Naive B cell (primary cell): ENCODE measurements at regions not wholly inside any gene's neighbourhood (a gene's known extent, or its start where the extent isn't known, plus 50 kb on each side); places are given as distances from the start of the nearest gene placed in this dataset.

Experiments used
- ATAC-seq, 2 donors: fragments of 150-1000 bp; cut with Tn5 transposase; 2 replicates each; pipeline ENCODE4 v1.10.0; 2021; ENCODE audit warnings: low read depth in 2 of 2, mild to moderate bottlenecking in 2 of 2, moderate library complexity in 2 of 2
- DNase-seq: peaks from one replicate; pipeline ENCODE4 v3.0.0; 2022
- H3K27ac Mint-ChIP-seq, 6 donors: one replicate each; pipeline ENCODE4 v1.8.0; 2020 to 2022; ENCODE audit warnings: mild to moderate bottlenecking in 6 of 6, mixed read lengths in 6 of 6, moderate library complexity in 5 of 6, inconsistent platforms in 2 of 6
- H3K27me3 Mint-ChIP-seq, 3 donors: one replicate each; pipeline ENCODE4 v1.8.0; 2021 to 2022; ENCODE audit warnings: mixed read lengths in 3 of 3, mild to moderate bottlenecking in 1 of 3
- H3K36me3 Mint-ChIP-seq, 2 donors: one replicate each; pipeline ENCODE4 v1.8.0; 2020 to 2022; ENCODE audit warnings: mixed read lengths in 2 of 2, inconsistent platforms in 1 of 2, mild to moderate bottlenecking in 1 of 2
- H3K4me1 Mint-ChIP-seq, 3 donors: one replicate each; pipeline ENCODE4 v1.8.0; 2020 to 2022; ENCODE audit warnings: mixed read lengths in 3 of 3, inconsistent platforms in 1 of 3, mild to moderate bottlenecking in 1 of 3, moderate library complexity in 1 of 3
- H3K4me3 Mint-ChIP-seq, 8 donors: one replicate each; pipeline ENCODE4 v1.8.0; 2020 to 2022; ENCODE audit warnings: mild to moderate bottlenecking in 8 of 8, mixed read lengths in 8 of 8, moderate library complexity in 8 of 8, inconsistent platforms in 2 of 8
- H3K9me3 Mint-ChIP-seq, 7 donors: one replicate each; pipeline ENCODE4 v1.8.0; 2020 to 2022; ENCODE audit warnings: mixed read lengths in 7 of 7, mild to moderate bottlenecking in 5 of 7, inconsistent platforms in 2 of 7, moderate library complexity in 1 of 7

- peaks cover 0 to 8% (median 5%) of the 10 kb centered on the region in 3 donors for H3K27me3 Mint-ChIP-seq
- H3K4me3 Mint-ChIP-seq = no peak overlapping the region
- peaks cover 0 to 9% of the 10 kb centered on the region in 2 donors for H3K36me3 Mint-ChIP-seq
- H3K9me3 Mint-ChIP-seq = peaks cover 0 to 14% (median 5%) of the 10 kb centered on the region in 7 donors
- H3K27ac Mint-ChIP-seq = no peak overlapping the region
- no peaks in the 10 kb centered on the region for H3K4me1 Mint-ChIP-seq
- DNase-seq (no peak), ATAC-seq (no peak)
Measured at GRCh38 chr6:148080315-148080714, 262.3 kb upstream of the SASH1 start.

- no peak for ATAC-seq
- Mint-ChIP-seq H3K36me3 (peaks cover 0 to 2% of the 10 kb centered on the region in 2 donors), H3K9me3 (peaks cover 0 to 7% (median 3%) of the 10 kb centered on the region in 7 donors), H3K27ac (no peak overlapping the region), H3K4me3 (no peak overlapping the region), H3K4me1 (no peaks in the 10 kb centered on the region), H3K27me3 (peaks cover 0 to 2% (median 1%) of the 10 kb centered on the region in 3 donors)
- DNase-seq = no peak
Measured at GRCh38 chr6:148081076-148081475, 261.6 kb upstream of the SASH1 start.

GRCh38 chr6:148082044-148082443 lies 260.6 kb upstream of the SASH1 start:
- H3K4me3 Mint-ChIP-seq = no peak overlapping the region
- no peaks in the 10 kb centered on the region for H3K4me1 Mint-ChIP-seq
- peaks cover 0 to 6% (median 0%) of the 10 kb centered on the region in 7 donors for H3K9me3 Mint-ChIP-seq
- no peak overlapping the region for H3K27ac Mint-ChIP-seq
- ATAC-seq (no peak), DNase-seq (no peak)
- H3K27me3 Mint-ChIP-seq = peaks cover 0 to 5% (median 0%) of the 10 kb centered on the region in 3 donors
- H3K36me3 Mint-ChIP-seq = no peaks in the 10 kb centered on the region

GRCh38 chr6:148082696-148083095 lies 259.9 kb upstream of the SASH1 start:
- peaks cover 0 to 6% (median 0%) of the 10 kb centered on the region in 7 donors for H3K9me3 Mint-ChIP-seq
- H3K27ac Mint-ChIP-seq = no peak overlapping the region
- ATAC-seq = no peak
- no peak overlapping the region for H3K4me3 Mint-ChIP-seq
- peaks cover 0 to 5% (median 0%) of the 10 kb centered on the region in 3 donors for H3K27me3 Mint-ChIP-seq
- no peaks in the 10 kb centered on the region for H3K4me1 Mint-ChIP-seq
- no peak for DNase-seq
- no peaks in the 10 kb centered on the region for H3K36me3 Mint-ChIP-seq

GRCh38 chr6:148085631-148086331 lies 256.9 kb upstream of the SASH1 start:
- Mint-ChIP-seq H3K4me1 (no peaks in the 10 kb centered on the region), H3K27me3 (peaks cover 0 to 5% (median 0%) of the 10 kb centered on the region in 3 donors), H3K27ac (no peak overlapping the region), H3K9me3 (peaks cover 3 to 10% (median 5%) of the 10 kb centered on the region in 7 donors), H3K4me3 (no peak overlapping the region), H3K36me3 (peaks cover 0 to 8% of the 10 kb centered on the region in 2 donors)
- ATAC-seq (no peak), DNase-seq (no peak)

GRCh38 chr6:148086386-148086785 lies 256.3 kb upstream of the SASH1 start:
- Mint-ChIP-seq H3K4me3 (no peak overlapping the region), H3K27ac (no peak overlapping the region), H3K9me3 (peaks cover 8 to 16% (median 11%) of the 10 kb centered on the region in 7 donors), H3K36me3 (peaks cover 0 to 8% of the 10 kb centered on the region in 2 donors), H3K4me1 (no peaks in the 10 kb centered on the region), H3K27me3 (peaks cover 0 to 5% (median 0%) of the 10 kb centered on the region in 3 donors)
- DNase-seq (no peak), ATAC-seq (no peak)

GRCh38 chr6:148086843-148087242 lies 255.8 kb upstream of the SASH1 start:
- no peak overlapping the region for H3K27ac Mint-ChIP-seq
- H3K27me3 Mint-ChIP-seq = peaks cover 0 to 5% (median 0%) of the 10 kb centered on the region in 3 donors
- no peak overlapping the region for H3K4me3 Mint-ChIP-seq
- ATAC-seq = no peak
- peaks cover 0 to 8% of the 10 kb centered on the region in 2 donors for H3K36me3 Mint-ChIP-seq
- no peaks in the 10 kb centered on the region for H3K4me1 Mint-ChIP-seq
- peaks cover 8 to 18% (median 12%) of the 10 kb centered on the region in 7 donors for H3K9me3 Mint-ChIP-seq
- no peak for DNase-seq

GRCh38 chr6:148087659-148088058 lies 255.0 kb upstream of the SASH1 start:
- Mint-ChIP-seq H3K4me1 (no peaks in the 10 kb centered on the region), H3K9me3 (peaks cover 10 to 27% (median 12%) of the 10 kb centered on the region in 7 donors), H3K27ac (no peak overlapping the region), H3K27me3 (peaks cover 0 to 5% (median 0%) of the 10 kb centered on the region in 3 donors), H3K36me3 (peaks cover 0 to 8% of the 10 kb centered on the region in 2 donors), H3K4me3 (no peak overlapping the region)
- ATAC-seq (no peak), DNase-seq (no peak)

- Mint-ChIP-seq H3K4me1 (no peaks in the 10 kb centered on the region), H3K27me3 (peaks cover 0 to 5% (median 0%) of the 10 kb centered on the region in 3 donors), H3K36me3 (peaks cover 0 to 8% of the 10 kb centered on the region in 2 donors), H3K27ac (no peak overlapping the region), H3K9me3 (peaks cover 10 to 33% (median 17%) of the 10 kb centered on the region in 7 donors), H3K4me3 (no peak overlapping the region)
- no peak for ATAC-seq
- no peak for DNase-seq
Measured at GRCh38 chr6:148090326-148090725, 252.3 kb upstream of the SASH1 start.

- H3K4me1 Mint-ChIP-seq = no peaks in the 10 kb centered on the region
- H3K36me3 Mint-ChIP-seq = peaks cover 0 to 8% of the 10 kb centered on the region in 2 donors
- no peak for DNase-seq
- no peak overlapping the region for H3K4me3 Mint-ChIP-seq
- peaks cover 0 to 4% (median 0%) of the 10 kb centered on the region in 3 donors for H3K27me3 Mint-ChIP-seq
- no peak for ATAC-seq
- no peak overlapping the region for H3K27ac Mint-ChIP-seq
- peaks cover 10 to 33% (median 17%) of the 10 kb centered on the region in 7 donors for H3K9me3 Mint-ChIP-seq
Measured at GRCh38 chr6:148091394-148091793, 251.2 kb upstream of the SASH1 start.

- Mint-ChIP-seq H3K27me3 (peaks cover 0 to 10% (median 7%) of the 10 kb centered on the region in 3 donors), H3K4me3 (no peak overlapping the region), H3K4me1 (no peaks in the 10 kb centered on the region), H3K27ac (no peak overlapping the region), H3K9me3 (peaks cover 0 to 3% (median 0%) of the 10 kb centered on the region in 7 donors), H3K36me3 (no peaks in the 10 kb centered on the region)
- no peak for DNase-seq
- no peak for ATAC-seq
Measured at GRCh38 chr6:148103436-148103835, 239.2 kb upstream of the SASH1 start.

- Mint-ChIP-seq H3K4me3 (no peak overlapping the region), H3K27me3 (peaks cover 0 to 10% (median 6%) of the 10 kb centered on the region in 3 donors), H3K9me3 (peaks cover 0 to 4% (median 0%) of the 10 kb centered on the region in 7 donors), H3K36me3 (no peaks in the 10 kb centered on the region), H3K27ac (no peak overlapping the region), H3K4me1 (no peaks in the 10 kb centered on the region)
- ATAC-seq = no peak
- no peak for DNase-seq
Measured at GRCh38 chr6:148104131-148104530, 238.5 kb upstream of the SASH1 start.

GRCh38 chr6:148105695-148106094 lies 236.9 kb upstream of the SASH1 start:
- Mint-ChIP-seq H3K4me3 (no peak overlapping the region), H3K27me3 (peaks cover 4 to 14% (median 8%) of the 10 kb centered on the region in 3 donors), H3K4me1 (no peaks in the 10 kb centered on the region), H3K9me3 (peaks cover 0 to 5% (median 3%) of the 10 kb centered on the region in 7 donors), H3K36me3 (no peaks in the 10 kb centered on the region), H3K27ac (no peak overlapping the region)
- ATAC-seq = no peak
- DNase-seq = no peak

- H3K36me3 Mint-ChIP-seq = no peaks in the 10 kb centered on the region
- no peaks in the 10 kb centered on the region for H3K4me1 Mint-ChIP-seq
- DNase-seq (no peak), ATAC-seq (no peak)
- H3K9me3 Mint-ChIP-seq = peaks cover 0 to 8% (median 3%) of the 10 kb centered on the region in 7 donors
- no peak overlapping the region for H3K4me3 Mint-ChIP-seq
- peaks cover 4 to 14% (median 8%) of the 10 kb centered on the region in 3 donors for H3K27me3 Mint-ChIP-seq
- peak overlapping the region in 1 of 6 donors; percentile 34 for H3K27ac Mint-ChIP-seq
Measured at GRCh38 chr6:148107911-148108310, 234.7 kb upstream of the SASH1 start.
